Epithelial cell of proximal tubule (primary cell): ENCODE measurements at regions not wholly inside any gene's neighbourhood (a gene's known extent, or its start where the extent isn't known, plus 50 kb on each side); places are given as distances from the start of the nearest gene placed in this dataset.

Source experiments
- DNase-seq: peaks from one replicate; pipeline ENCODE4 v3.0.0-alpha.2; 2011; ENCODE audit warnings: low read depth
- H3K4me3 ChIP-seq: 2 replicates; pipeline ENCODE4 v1.5.1; 2011; ENCODE audit warnings: low read depth, mild to moderate bottlenecking, low read length
- TF ChIP-seq, protein P1 (sequence below): conservative IDR thresholded peaks from 2 replicates; pipeline ENCODE4 v1.5.1; 2012; ENCODE audit warnings: low read depth, mild to moderate bottlenecking, low read length

DNA sequence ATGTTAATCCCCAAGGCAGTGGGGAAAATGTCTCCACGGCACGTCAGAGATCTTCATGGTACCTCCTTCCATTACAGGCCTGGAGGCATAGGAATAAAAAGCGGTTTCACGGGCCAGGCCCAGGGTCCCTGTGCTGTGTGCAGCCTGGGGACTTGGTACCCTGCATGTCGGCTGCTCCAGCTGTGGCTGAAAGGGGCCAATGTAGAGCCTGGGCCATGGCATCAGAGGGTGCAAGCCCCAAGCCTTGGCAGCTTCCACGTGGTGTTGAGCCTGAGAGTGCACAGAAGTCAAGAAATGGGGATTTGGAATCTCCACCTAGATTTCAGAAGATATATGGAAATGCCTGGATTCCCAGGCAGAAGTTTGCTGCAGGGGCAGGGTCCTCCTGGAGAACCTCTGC, 508.9 kb upstream of the COX7C start:
- TF ChIP-seq, protein P1, sequence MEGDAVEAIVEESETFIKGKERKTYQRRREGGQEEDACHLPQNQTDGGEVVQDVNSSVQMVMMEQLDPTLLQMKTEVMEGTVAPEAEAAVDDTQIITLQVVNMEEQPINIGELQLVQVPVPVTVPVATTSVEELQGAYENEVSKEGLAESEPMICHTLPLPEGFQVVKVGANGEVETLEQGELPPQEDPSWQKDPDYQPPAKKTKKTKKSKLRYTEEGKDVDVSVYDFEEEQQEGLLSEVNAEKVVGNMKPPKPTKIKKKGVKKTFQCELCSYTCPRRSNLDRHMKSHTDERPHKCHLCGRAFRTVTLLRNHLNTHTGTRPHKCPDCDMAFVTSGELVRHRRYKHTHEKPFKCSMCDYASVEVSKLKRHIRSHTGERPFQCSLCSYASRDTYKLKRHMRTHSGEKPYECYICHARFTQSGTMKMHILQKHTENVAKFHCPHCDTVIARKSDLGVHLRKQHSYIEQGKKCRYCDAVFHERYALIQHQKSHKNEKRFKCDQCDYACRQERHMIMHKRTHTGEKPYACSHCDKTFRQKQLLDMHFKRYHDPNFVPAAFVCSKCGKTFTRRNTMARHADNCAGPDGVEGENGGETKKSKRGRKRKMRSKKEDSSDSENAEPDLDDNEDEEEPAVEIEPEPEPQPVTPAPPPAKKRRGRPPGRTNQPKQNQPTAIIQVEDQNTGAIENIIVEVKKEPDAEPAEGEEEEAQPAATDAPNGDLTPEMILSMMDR = no peak

DNA sequence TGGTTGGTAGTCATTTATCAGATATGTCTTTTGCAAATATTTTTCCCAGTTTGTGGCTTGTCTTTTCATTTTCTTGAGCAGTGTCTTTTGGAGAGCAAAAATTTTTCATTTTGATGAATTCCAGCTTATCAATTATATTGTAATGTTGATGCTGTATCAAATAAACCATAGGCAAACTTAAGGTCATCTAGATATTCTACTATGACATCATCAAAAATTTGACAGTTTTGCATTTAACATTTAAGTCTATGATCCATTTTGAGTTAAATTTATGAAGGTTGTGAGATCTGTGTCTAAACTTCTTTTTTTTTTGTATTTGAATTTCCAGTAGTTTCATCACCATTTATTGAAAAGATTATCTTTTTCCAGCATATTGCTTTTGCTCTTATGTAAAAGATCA, 505.5 kb upstream of the COX7C start:
- no peak for DNase-seq
- TF ChIP-seq, protein P1 = no peak
- no peak overlapping the region for H3K4me3 ChIP-seq

More for the DNA sequence above, 508.9 kb upstream of the COX7C start:
- H3K4me3 ChIP-seq = no peak overlapping the region
- DNase-seq = no peak

DNA sequence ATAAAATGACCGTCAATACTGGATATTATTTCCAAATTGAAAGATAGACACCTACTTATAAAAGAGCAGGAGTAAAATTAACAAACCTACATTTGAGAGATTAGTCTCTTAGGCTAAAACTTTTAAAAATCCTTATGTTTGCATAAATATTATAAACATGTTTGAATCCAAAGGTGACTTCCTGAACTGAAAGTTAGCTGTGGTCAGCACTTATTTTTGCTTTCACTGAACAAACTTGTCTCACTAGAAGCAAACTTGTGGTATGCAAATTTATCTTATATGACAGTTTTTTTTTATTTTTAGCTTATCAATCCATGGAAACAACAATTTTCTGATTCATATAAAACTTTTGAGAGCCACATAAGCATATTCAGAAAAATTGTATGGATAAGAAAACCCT, 502.6 kb upstream of the COX7C start:
- TF ChIP-seq, protein P1 = no peak
- no peak overlapping the region for H3K4me3 ChIP-seq
- no peak for DNase-seq

DNA sequence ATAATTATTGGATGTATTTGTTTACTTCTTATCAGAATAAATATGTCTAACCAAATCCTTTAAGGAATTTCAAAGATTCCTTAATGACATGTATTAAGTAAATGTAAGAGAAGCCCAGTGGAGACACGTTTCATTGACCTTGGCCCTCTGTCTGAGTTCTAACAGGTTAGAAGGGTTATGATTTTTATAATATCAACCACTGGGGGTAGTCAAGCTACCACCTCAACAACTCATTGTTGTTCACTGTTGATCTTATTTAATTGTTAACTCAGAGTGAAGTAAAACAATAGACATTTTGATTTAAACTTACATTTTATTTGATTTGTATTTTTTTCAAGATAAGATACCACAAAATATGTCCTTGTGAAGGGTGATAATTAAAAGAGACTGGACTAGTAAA, 499.2 kb upstream of the COX7C start:
- H3K4me3 ChIP-seq = no peak overlapping the region
- DNase-seq = no peak
- TF ChIP-seq, protein P1 = peak; percentile 18

DNA sequence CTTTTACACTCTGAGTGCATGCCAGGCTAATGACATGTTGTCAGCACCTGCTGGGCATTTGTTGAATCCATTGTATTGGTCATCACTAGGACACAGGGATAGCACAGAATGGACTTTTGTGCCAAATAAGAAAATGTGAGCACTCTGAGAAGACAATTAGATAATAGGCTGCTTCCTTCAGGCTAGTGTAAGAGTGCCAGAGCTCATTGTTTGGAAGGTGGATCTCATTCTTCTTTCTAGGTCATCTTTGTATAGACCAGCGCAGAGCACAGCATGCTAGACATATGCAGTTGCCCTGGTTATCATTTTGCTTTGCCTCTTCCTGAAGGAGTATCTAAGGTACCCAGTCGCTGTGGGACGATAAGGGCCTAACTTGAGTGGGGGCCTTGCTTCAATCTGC, 493.4 kb upstream of the COX7C start:
- TF ChIP-seq, protein P1 = no peak
- DNase-seq = no peak
- no peak overlapping the region for H3K4me3 ChIP-seq

DNA sequence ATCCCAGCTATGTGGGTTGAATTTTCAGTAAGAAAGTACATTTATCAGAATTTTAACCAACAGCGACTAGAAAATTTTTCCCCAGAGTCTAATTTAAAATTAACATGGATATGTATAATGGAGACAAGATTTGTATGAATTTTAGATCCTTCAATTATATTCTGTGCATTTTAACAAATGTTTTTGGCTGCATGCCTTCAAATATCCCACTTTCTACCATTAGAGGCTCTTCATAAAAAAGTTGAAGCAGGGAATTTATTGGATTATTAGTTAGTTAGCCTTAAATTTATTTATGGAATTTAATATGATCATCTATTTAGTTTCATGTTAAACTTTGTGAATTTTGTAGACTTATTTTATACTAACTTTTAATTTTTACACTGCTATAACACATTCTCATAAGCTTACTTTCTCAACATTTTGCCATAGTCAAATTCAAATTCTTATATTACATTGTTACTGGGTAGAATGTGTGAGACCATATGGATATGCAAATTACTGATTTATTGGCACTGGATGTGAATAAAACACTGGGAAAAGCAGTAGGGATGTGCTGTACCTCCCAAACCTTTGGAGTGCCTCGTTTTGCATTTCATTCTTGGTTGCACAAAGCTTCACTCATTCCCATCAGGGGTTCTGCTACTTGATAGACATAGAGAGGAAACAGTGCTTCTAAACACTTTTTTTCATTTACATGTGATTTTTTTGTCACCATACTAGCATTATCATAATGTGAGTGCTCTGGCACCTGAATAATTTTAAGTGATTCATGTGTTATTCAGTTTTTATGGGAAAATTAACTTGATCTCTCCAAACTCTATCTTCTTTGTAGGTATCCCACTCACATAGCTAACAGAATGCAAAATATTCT, 491.8 kb upstream of the COX7C start:
- no peak overlapping the region for H3K4me3 ChIP-seq
- DNase-seq = no peak
- TF ChIP-seq, protein P1 = no peak

DNA sequence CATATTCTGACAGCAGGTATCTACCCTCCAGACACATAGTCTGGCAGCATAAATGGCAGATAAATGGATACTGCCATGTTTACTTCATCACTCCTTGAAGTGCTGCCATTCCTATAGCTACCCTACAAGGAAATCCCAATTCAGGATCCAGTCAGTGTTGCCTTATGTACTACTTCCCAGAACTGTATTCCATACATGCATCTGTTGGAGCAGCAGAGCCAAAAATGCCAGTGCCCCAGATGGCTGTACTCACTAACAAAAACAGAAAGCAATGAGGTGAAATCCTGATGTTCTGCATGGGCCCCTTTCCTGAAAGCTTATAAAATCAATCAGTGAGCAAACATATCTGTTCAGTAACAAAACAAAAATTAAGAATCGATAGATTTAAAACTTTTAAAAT, 490.0 kb upstream of the COX7C start:
- TF ChIP-seq, protein P1 = no peak
- DNase-seq = no peak
- H3K4me3 ChIP-seq = no peak overlapping the region
